ENCODE measurements at regions not wholly inside any gene's neighbourhood (a gene's known extent, or its start where the extent isn't known, plus 50 kb on each side); places are given as distances from the start of the nearest gene placed in this dataset.
"Not testable (repeated sequence)": the region's sequence is repeated elsewhere in the genome, so short reads cannot be mapped to it uniquely, and the experiment has no call there.

DNA sequence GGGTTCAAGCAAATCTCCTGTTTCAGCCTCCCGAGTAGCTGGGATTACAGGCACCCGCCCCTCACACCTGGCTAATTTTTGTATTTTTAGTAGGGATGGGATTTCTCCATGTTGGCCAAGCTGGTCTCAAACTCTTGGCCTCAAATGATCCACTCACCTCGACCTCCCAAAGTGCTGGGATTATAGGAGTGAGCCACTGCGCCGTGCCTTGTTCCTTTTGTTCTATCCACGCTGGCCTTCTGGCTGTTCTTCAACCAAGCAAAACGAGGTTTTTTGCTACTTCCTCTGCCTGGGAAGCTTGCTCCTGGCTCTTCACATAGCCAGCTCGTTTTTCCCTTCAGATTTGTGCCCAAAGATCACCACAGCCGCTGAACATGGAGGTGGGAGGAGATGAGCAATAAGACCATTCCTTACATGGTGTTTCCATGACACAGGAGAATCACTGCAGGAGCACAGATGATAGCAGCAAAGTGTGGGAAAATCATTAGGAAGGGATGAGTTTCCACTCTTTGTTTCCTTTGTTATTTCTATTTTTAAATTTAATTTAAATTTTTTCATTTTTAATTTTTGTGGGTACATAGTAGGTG, 201.0 kb upstream of the ZNF217 start:
- Histone ChIP-seq H3K36me3 (no peaks in the 10 kb centered on the region), H3K4me3 (no peak overlapping the region), H3K27ac (no peak overlapping the region), H3K9me3 (no peaks in the 10 kb centered on the region), H3K4me1 (peaks cover 0 to 5% (median 0%) of the 10 kb centered on the region in 4 donors), H3K27me3 (no peaks in the 10 kb centered on the region)
- intact Hi-C loops (cut with DNase I; ENCODE audit: low total_unique reads), result no loop called here
- TF ChIP-seq, protein P1, sequence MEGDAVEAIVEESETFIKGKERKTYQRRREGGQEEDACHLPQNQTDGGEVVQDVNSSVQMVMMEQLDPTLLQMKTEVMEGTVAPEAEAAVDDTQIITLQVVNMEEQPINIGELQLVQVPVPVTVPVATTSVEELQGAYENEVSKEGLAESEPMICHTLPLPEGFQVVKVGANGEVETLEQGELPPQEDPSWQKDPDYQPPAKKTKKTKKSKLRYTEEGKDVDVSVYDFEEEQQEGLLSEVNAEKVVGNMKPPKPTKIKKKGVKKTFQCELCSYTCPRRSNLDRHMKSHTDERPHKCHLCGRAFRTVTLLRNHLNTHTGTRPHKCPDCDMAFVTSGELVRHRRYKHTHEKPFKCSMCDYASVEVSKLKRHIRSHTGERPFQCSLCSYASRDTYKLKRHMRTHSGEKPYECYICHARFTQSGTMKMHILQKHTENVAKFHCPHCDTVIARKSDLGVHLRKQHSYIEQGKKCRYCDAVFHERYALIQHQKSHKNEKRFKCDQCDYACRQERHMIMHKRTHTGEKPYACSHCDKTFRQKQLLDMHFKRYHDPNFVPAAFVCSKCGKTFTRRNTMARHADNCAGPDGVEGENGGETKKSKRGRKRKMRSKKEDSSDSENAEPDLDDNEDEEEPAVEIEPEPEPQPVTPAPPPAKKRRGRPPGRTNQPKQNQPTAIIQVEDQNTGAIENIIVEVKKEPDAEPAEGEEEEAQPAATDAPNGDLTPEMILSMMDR (IDR thresholded peaks at IDR 0.05), result no peak
- no peak for DNase-seq

DNA sequence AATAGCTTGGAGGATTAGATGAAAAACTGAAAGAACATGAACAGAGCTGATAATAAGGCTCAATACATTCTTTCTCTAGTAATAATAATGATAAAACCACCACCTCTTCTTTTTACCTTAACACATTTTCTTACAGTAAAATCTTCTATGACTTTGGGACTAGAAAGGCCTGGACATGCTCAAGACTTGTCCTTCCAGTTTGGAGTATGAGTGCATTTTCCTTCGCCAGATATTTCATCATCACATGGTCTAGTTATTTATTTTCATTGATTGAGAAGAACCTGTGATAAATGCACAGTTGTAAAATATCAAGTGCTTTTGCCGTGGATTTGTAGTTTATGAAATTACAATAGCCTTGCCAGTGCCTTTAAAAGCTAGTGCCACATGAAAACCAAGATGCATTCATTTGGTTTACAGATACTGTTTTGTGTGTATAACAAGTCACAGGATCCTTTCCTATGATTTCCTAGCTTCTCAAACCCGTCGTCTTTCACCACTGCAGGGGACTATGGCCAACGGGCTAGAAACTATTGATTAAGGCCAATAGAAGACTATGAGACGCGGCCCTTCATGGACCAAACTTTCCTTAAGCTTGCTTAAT, 200.2 kb upstream of the ZNF217 start:
- TF ChIP-seq, protein P1 (IDR thresholded peaks at IDR 0.05), result no peak
- intact Hi-C loops (cut with DNase I; ENCODE audit: low total_unique reads), result no loop called here
- no peak for DNase-seq
- no peaks in the 10 kb centered on the region for H3K9me3 ChIP-seq
- H3K36me3 ChIP-seq, result no peaks in the 10 kb centered on the region
- H3K4me1 ChIP-seq, result peaks cover 0 to 5% (median 0%) of the 10 kb centered on the region in 4 donors
- no peaks in the 10 kb centered on the region for H3K27me3 ChIP-seq
- H3K27ac ChIP-seq, result no peak overlapping the region
- H3K4me3 ChIP-seq, result no peak overlapping the region

DNA sequence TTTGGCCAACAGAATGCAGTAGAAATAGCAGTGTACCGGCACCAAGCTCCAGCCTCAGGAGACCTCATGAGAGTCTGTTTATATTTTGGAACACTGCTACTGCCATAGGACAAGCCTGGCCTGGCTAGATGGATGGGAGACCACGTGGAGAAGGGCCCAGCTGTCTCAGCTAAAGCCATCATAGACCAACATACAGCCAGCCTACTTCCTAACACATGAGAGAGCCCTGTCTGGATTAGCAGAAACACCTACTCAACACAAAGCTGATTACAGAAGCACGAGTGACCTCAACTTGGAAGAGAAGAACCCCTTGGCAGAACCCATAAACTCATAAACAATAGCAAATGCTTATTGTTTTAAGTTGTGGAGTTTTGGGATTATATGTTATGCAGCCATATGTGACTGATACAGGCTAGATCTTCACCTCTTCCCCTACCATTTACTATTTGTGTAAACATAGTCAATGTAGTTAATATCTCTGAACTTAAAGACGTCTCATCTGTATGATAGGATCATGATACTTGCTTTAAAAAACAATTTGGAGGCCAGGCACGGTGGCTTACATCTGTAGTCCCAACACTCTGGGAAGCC, 199.4 kb upstream of the ZNF217 start:
- TF ChIP-seq, protein P1 (IDR thresholded peaks at IDR 0.05), result no peak
- H3K4me1 ChIP-seq, result peaks cover 0 to 5% (median 0%) of the 10 kb centered on the region in 4 donors
- H3K36me3 ChIP-seq, result no peaks in the 10 kb centered on the region
- H3K4me3 ChIP-seq, result no peak overlapping the region
- no peak for DNase-seq
- no peaks in the 10 kb centered on the region for H3K27me3 ChIP-seq
- no peaks in the 10 kb centered on the region for H3K9me3 ChIP-seq
- no peak overlapping the region for H3K27ac ChIP-seq
- intact Hi-C loops (cut with DNase I; ENCODE audit: low total_unique reads), result no loop called here

DNA sequence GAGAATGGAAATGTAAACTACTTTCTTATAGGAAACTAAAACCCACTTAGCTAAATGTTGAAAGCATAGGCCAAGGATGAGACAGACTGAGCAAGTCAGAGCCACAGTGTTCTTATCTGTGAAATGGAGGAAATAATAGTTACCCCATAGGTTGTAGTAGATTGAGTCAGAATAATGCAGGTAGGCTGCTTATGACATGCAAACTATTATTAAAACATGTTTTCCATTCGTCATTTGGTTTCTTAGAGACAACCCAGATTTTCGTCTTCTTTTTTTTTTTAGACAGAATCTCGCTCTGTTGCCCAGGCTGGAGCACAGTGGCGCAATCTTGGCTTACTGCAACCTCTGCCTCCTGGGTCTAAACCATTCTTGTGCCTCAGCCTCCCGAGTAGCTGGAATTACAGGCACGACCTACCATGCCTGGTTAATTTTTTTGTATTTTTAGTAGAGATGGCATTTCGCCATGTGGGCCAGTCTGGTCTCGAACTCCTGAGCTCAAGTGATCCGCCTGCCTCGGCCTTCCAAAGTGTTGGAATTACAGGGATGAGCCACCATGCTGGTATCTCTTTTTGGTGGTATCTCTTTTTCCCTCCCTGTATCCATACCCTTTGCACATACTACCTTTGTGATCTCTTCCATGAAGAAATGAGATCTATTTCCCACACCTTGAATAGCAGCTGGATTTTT, 196.5 kb upstream of the ZNF217 start:
- TF ChIP-seq, protein P1 (IDR thresholded peaks at IDR 0.05), result no peak
- DNase-seq, result no peak
- no peak overlapping the region for H3K4me3 ChIP-seq
- intact Hi-C loops (cut with DNase I; ENCODE audit: low total_unique reads), result no loop called here
- H3K4me1 ChIP-seq, result peaks cover 0 to 5% (median 0%) of the 10 kb centered on the region in 4 donors
- no peaks in the 10 kb centered on the region for H3K9me3 ChIP-seq
- no peak overlapping the region for H3K27ac ChIP-seq
- no peaks in the 10 kb centered on the region for H3K27me3 ChIP-seq
- no peaks in the 10 kb centered on the region for H3K36me3 ChIP-seq

DNA sequence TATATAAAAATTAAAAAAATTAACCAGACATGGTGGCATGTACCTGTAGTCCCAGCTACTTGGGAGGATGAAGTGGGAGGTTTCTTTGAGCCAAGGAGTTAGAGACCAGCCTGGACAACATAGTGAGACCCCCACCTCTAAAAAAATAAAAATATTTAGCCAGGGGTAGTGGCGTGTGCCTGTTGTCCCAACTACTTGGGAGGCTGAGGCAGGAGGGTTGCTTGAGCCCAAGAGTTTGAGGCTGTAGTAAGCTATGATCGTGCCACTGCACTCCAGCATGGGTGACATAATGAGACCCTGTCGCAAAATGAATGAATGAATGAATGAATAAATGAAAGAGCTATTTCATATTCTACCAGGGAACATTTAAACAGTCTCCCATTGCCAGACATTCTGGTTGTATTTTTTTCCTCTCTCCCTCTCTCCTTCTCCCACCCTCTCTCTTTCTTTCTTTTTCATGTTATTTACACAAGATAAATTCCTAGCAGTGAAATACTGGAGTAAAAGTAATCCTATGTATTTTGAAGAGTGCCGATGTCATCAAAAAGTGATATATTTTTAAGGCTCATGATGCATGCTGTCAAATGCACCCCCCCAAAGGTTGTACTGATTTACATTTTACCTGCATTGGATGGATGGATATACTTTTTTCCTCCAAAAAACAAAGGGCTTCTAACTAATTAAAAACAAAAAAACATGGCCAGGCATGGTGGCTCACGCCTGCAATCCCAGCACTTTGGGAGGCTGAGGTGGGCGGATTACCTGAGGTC, 194.8 kb upstream of the ZNF217 start:
- no peak overlapping the region for H3K27ac ChIP-seq
- H3K27me3 ChIP-seq, result no peaks in the 10 kb centered on the region
- intact Hi-C loops (cut with DNase I; ENCODE audit: low total_unique reads), result no loop called here

DNA sequence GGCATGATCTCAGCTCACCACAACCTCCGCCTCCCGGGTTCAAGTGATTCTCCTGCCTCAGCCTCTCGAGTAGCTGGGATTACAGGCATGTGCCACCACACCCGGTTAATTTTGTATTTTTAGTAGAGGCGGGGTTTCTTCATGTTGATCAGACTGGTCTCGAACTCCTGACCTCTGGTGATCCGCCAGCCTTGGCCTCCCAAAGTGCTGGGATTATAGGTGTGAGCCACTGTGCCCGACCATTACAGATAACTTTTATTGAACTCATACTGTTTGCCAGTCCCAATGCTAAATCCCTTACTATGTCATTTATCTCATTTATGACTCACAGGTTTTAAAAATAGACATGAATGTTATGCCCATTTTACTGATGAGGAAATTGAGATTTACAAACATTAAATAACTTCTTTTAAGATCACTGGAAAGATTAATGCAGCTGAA, 193.9 kb upstream of the ZNF217 start:
- H3K36me3 ChIP-seq; H3K27ac ChIP-seq; H3K9me3 ChIP-seq; DNase-seq; H3K4me3 ChIP-seq; H3K27me3 ChIP-seq; H3K4me1 ChIP-seq; intact Hi-C loops (cut with DNase I; ENCODE audit: low total_unique reads): not testable (repeated sequence)

More for the DNA sequence above, 194.8 kb upstream of the ZNF217 start:
- H3K4me3 ChIP-seq, result no peak overlapping the region
- H3K9me3 ChIP-seq, result no peaks in the 10 kb centered on the region
- no peak for DNase-seq
- no peaks in the 10 kb centered on the region for H3K36me3 ChIP-seq
- peaks cover 0 to 5% (median 0%) of the 10 kb centered on the region in 4 donors for H3K4me1 ChIP-seq
- TF ChIP-seq, protein P1 (IDR thresholded peaks at IDR 0.05), result no peak
